ENCODE measurements at regions not wholly inside any gene's neighbourhood (a gene's known extent, or its start where the extent isn't known, plus 50 kb on each side); places are given as distances from the start of the nearest gene placed in this dataset.

DNA sequence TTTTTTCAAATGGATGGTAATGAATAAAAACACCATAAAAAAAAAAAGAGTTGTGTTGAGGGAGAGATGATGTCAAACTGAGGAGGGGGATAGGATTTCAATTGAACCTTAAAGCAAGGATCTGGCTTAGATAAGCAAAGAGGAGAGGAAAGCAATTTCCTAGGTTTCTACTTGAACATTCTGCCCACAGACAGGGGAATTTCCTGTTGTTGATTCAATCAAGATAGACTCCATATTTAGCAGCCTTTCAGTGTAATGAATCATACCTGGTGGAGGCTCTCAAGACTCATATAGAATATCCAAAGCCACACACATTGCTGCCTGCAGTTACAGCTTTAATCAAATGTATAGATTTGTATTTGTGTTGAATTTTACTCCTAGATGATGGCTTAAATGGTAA, 294.4 kb upstream of the PIK3C3 start:
- H3K4me3 ChIP-seq (ENCODE audit: low read depth, low read length), result no peak overlapping the region
- no peak for DNase-seq (ENCODE audit: low read depth)
- TF ChIP-seq, protein P1, sequence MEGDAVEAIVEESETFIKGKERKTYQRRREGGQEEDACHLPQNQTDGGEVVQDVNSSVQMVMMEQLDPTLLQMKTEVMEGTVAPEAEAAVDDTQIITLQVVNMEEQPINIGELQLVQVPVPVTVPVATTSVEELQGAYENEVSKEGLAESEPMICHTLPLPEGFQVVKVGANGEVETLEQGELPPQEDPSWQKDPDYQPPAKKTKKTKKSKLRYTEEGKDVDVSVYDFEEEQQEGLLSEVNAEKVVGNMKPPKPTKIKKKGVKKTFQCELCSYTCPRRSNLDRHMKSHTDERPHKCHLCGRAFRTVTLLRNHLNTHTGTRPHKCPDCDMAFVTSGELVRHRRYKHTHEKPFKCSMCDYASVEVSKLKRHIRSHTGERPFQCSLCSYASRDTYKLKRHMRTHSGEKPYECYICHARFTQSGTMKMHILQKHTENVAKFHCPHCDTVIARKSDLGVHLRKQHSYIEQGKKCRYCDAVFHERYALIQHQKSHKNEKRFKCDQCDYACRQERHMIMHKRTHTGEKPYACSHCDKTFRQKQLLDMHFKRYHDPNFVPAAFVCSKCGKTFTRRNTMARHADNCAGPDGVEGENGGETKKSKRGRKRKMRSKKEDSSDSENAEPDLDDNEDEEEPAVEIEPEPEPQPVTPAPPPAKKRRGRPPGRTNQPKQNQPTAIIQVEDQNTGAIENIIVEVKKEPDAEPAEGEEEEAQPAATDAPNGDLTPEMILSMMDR (IDR thresholded peaks at IDR 0.05; ENCODE audit: insufficient read depth, low read depth, low read length), result no peak

DNA sequence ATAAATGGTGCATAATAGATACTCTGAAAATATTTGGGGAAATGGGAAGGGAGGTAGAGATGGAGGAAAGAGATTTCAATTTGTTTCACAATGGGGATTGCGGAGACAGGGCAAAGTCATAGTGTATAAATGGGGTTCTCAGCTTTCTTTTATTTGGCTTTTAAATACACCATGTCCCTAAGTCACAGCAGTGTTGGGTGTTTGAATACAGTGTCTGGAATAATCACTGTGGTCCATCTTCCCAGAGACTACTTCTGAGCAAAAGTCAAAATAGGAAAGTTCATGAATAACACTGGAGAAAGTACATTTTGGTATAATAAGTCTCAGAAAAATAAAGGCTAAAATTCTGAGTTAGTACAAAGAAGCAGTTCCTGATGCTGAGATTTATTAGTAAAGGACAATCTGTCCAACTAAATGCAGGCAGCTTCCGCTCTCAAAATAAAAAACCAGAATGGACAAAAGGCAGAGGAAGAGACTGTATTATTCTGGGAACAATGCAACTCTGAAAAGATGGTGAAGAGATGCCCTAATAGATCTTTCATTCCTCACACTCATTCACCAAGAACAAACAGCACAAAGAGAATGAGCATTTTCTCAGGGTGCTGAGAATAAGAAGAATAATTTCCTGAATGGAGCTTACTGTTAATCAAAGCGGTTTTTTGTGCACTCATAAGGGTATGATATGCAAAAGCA, 295.4 kb upstream of the PIK3C3 start:
- no peak overlapping the region for H3K4me3 ChIP-seq (ENCODE audit: low read depth, low read length)
- TF ChIP-seq, protein P1 (IDR thresholded peaks at IDR 0.05; ENCODE audit: insufficient read depth, low read depth, low read length), result no peak
- DNase-seq (ENCODE audit: low read depth), result no peak

DNA sequence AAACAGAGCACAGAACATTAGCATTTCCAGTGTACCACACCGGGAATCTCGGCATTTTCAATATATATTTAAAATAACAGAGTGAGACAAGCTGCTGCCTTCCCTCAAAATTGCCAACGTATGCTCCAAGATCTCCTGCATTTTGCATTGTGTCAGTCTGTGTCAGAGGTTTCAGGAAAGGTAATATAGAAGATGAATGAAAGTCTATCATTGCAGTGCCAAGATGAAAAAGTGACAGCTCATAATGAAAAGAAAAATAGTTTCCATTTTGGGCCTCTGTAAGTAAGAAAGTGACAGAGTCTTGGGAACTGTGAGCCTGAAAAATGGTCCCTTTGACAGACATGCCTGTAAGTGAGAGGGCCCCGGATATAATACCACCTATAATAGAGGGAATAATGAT, 297.8 kb upstream of the PIK3C3 start:
- no peak for DNase-seq (ENCODE audit: low read depth)
- TF ChIP-seq, protein P1 (IDR thresholded peaks at IDR 0.05; ENCODE audit: insufficient read depth, low read depth, low read length), result no peak
- no peak overlapping the region for H3K4me3 ChIP-seq (ENCODE audit: low read depth, low read length)

DNA sequence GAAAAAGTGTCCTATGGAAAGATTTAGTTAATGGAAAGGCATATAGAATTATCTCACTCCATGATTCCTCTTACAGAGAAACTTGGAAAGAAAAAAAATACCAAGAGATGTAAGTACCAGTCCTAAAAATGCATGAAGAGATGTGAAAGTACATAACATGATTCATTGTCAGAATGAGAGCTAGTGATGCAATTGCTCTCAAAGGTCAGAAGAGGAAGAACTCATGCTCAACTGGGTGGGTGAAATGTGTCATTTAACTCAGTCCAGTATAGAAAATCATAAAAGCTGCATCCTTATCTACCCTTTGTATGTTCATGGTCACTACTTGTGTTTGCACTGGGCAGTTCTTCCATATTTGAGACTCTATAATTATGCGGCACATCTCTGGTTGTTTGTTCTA, 300.0 kb upstream of the PIK3C3 start:
- DNase-seq (ENCODE audit: low read depth), result no peak
- TF ChIP-seq, protein P1 (IDR thresholded peaks at IDR 0.05; ENCODE audit: insufficient read depth, low read depth, low read length), result no peak
- H3K4me3 ChIP-seq (ENCODE audit: low read depth, low read length), result no peak overlapping the region

DNA sequence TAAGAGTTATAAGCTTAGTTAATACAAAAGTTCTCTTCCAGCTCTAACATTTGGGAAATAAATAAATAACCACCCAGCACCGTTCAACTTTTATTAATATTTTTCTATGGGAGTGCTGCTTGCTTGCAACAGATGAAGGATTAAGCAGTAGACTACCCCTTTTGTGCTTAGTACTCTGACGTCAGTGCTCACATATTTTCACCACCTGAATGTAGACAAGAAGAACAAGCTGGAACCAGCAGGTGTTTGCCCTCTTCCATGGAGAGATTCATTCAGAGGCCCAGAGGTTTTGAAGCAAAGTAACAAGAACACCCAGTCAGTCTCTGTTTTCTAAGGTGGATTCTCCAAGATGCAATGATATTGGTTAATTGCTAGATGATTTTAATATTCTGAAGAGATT, 307.1 kb upstream of the PIK3C3 start:
- DNase-seq (ENCODE audit: low read depth), result no peak
- TF ChIP-seq, protein P1 (IDR thresholded peaks at IDR 0.05; ENCODE audit: insufficient read depth, low read depth, low read length), result no peak

DNA sequence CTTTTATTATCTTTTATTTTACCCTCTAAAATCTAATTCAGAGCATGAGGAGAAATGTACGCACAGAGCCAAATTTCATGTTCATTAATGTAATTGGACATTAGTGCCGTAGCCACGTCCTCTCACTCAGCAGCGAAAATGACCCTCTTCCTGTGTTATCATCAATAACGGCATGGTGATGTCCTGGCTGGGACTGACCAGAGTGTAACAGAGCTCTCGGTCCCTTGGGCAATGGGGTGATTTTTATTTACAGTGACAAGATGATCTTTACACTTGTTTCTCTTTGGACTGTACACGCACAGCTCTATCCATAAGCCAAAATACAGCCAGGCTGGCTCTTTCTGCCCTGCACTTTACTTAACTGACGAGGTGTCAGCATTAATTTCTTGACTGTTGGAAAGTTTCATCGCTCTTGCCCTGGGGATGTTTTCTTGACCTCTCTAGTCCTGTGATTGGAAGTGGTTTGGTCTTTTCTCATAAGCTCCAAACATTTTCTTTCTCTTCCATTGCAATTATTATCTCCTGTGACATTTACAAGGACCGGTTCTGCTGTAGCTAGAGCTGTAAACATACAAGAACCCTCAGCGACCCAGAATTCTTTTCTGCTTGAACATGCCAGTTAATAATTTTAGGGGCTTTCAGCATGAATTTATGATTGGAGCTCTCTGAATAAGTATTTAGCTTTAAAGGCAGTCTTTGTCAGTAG, 308.0 kb upstream of the PIK3C3 start:
- DNase-seq (ENCODE audit: low read depth), result no peak
- TF ChIP-seq, protein P1 (IDR thresholded peaks at IDR 0.05; ENCODE audit: insufficient read depth, low read depth, low read length), result no peak
- no peak overlapping the region for H3K4me3 ChIP-seq (ENCODE audit: low read depth, low read length)

More for the DNA sequence above, 307.1 kb upstream of the PIK3C3 start:
- H3K4me3 ChIP-seq (ENCODE audit: low read depth, low read length), result no peak overlapping the region

All from fibroblast of villous mesenchyme (primary cell).